ENCODE measurements at regions not wholly inside any gene's neighbourhood (a gene's known extent, or its start where the extent isn't known, plus 50 kb on each side); places are given as distances from the start of the nearest gene placed in this dataset.

- TF ChIP-seq EZH2 (IDR thresholded peaks at IDR 0.05; ENCODE audit: insufficient read depth, poor library complexity, severe bottlenecking) (no peak), EZH2phosphoT487 (IDR thresholded peaks at IDR 0.05; ENCODE audit: insufficient read depth, low read depth) (no peak)
Observed at GRCh38 chr2:228838819-228839218, 432.3 kb downstream of the PID1 start.
